ENCODE measurements at regions not wholly inside any gene's neighbourhood (a gene's known extent, or its start where the extent isn't known, plus 50 kb on each side); places are given as distances from the start of the nearest gene placed in this dataset.

DNA sequence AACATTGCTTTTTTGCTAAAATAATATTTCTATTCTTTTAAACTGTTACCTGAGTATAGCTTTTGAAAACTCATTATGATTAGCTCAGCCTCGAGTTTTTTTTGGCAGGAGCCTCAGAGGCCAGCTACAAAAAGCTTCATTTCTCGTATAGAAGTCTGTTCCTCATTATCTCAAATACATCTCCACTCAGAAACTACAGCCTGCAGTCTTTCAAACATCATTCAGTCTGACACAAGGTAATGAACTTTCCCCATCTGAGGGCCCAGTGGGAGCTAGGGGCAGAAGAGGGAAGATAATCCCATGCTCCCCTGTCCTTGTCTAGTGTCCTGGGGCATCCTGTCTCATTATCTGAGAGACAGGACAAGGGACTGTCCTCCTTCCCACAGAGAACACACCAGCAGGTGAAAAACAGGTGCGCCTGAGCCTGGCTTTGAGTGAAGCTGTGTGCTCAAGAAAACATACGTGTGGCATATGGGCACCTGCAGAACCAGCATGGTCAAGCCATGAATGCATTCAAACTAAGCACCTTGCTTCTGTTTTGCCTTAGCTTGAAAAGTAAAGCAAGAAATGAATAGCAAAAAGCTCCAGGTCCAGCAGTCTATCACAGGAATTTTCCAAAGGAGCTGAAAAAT is 247.5 kb downstream of the MREG start:
- no peak for DNase-seq

DNA sequence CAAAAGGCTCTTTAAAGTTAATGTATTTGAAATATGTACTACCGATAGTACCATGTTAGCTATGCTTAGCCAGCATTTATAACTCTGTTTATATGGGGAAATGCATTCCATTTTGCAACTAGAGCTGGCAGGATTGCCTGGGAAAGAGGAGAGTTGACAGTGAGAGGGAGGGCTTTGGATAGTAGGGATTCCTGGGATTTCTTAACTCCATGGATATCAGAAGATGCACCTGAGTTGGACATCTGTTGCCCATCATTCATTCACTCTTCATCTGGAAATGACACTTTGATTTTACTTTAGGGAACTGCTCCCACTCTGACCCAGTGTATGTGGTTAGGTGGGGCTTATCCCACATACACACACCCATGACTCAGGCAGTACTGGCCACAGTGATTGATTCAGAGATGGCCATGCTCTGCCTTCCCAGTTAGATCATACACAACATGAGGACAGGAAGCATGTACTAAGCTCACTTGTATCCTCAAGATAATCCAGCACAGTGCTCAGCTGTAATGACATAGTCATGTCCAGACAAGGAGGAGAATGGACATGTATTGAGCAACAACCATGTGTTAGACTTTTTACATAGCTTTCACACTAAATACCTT is 248.8 kb downstream of the MREG start:
- DNase-seq = no peak

DNA sequence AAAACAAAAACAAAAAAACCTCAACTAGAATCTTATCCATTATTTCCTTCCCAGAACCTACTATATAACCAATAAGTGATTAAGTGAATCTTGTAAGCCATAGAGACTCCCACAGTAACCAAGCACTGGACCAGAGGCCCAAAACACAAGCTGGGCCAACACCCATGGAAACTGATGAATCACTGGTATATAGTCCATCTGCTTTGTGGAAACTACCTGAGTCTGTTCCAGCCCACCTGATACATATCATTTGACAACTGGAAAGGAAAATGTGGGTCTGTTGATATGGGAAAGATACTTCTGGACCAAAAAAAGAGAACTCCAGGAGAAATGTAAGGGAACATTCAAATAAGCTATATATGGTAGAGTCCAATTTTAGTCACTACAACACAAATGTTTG is 252.8 kb downstream of the MREG start:
- DNase-seq = no peak

DNA sequence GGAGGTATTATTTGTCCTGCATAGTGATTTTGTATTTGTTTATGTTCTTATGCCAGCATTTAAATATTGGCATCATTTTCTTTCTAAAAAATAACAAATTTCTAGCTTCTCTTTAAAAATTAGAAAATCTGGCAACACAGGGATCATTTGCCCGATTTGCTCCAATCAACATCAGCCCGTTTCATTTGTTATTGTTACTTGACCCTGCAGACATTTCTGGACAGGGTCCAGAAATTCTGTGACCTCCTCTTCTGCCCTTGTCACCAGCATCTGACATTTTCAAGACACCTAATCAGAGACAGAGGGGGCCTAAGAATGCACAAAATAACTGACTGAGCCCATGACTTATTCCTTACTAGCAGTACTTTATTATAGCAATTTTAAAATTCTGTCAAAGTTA is 253.3 kb downstream of the MREG start:
- DNase-seq = no peak

DNA sequence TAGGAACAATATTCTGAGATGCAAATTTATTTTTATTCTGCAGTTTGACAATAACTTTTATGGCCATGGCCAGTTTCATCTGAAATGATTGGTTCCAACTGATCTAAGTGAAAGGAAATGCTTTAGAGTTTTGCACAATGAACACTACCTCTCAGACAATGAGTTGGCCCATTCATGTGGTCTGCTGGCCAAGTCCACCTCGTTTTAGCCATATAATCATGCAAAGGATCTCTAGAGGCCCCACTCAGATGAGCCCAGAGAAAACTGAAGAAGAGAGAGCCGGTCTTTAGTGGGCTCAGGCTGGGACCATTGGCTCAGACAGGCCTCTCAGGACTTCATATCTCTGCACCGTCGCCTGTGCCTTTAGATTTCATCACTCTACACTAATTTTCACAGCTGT is 254.7 kb downstream of the MREG start:
- no peak for DNase-seq

DNA sequence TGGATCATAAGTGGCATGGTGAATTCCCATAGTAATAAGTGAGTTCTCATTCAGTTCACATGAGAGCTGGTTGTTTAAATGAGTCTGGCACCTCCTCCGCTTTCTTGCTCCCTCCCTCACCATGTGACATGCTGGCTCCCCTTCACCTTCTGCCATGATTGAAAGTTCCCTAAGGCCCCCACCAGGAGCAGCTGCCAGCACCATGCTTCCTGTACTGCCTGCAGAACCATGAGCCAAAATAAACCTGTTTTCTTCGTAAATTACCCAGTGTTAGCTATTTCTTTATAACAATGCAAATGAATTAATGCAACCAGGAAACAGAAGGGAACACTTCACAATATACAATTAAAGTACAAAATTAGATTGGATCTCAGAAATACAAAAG is 257.0 kb downstream of the MREG start:
- no peak for DNase-seq

DNA sequence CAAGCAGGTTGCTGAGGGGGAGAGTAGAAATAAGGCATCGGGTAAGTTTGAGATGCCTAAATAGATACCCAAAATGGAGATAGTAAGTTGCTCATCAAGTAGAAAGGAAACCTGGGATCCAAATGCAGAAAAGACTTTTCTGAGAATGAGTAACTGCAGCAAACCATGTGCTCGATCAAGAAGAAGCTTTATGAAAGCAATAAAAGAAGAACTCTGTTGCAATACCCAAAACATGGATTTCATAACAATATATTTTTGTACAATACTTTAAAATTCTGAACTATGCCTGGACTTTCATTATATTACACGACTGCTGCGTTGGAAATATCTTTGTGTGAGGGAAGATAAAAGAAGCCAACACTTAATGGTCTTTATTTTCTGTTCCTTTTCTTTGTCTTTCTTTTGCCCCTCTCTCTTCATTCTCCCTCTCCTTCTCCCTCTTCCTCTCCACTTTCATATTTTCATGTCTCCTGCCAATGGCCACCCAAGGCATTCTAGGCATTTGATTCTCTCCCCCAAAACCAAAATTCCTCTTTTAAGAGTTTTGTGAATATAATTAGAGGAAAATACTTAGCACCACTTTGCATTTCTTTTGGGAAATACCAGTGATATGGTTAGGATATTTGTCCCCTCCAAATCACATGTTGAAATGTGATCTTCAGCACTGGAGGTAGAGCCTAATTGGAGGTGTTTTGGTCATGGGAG is 257.6 kb downstream of the MREG start:
- DNase-seq = no peak

DNA sequence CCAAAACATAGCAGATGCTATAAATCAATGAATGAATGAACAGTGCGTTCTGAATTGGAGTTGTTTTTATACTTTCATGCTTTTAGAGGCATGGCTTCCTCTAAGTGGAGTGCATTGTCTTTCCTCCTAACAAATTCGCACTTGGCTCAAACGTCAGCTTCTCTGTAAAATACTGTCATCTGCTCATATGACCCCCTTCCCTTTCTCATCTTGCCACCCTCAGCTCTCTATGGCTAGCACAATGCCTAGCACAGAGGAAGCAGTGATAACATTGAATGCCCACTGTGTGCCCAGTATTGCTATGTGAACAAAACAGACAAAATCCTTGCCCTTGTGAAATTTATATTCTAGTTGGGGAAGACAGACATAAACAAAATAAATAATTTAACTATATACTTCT is 258.8 kb downstream of the MREG start:
- no peak for DNase-seq

DNA sequence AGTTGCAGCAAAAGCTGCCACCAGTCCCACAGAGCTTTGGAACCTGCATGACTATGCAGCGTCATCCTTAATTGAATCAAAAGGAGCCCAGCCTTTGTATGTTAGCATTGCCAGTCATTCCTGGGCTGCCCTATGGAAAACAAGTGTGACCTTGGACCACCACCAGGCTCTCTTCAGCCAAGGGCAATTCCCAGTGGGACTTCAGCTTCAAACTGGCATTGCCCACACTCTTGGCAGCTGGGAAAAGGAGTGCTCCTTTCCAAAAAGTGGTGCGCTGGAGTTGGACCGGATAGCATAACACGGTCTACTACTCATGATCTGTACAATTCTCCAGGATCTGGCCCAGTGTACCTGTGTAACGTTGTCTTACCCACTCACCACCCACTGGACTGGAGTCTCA is 259.5 kb downstream of the MREG start:
- no peak for DNase-seq

DNA sequence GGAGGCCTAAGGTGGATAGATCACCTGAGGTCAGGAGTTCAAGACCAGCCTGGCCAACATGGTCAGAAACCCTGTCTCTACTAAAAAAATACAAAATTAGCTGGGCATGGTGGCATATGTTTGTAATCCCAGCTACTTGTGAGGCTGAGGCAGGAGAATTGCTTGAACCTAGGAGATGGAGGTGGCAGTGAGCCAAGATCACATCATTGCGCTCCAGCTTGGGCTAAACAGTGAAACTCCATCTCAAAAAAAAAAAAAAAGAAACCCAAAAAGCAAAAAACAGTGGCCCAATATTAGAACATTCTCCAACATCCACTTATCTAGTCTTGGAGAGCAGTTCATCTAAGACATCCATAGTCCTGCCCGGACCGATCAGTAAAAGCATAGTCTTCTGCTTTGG is 260.4 kb downstream of the MREG start:
- no peak for DNase-seq

DNA sequence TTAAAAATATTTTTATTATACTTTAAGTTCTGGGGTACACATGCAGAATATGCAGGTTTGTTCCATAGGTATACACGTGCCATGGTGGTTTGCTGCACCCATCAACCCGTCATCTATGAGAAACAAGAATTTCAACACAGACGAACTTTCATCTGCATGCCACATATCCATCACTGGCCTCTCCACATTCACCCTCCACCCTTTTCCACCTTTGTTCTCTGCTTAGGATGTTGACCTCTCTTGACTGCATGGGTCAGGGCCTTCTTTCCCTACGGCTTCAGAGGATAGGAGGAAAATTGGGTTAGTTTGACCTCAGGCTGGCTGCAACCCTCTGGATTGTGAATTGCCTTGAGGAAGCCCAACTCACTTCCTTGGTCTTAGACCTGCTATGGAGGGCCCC is 260.9 kb downstream of the MREG start:
- no peak for DNase-seq

DNA sequence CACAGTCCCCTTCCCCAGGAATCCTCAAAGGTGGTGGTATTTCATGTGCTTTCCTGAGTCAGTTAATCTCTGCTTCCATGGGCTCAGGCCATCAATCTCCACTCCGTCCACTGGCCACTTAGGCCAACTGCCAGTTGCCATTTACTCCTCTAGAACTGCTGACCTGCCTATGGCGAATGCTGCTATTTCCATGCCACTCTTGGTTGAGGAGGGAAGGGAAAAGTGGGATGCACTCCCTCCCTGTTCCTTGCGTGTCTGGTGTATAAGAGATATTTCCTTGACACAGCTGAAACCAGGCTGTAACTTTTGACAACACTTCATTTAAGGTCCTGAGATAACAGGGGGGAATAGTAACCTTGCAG is 261.5 kb downstream of the MREG start:
- no peak for DNase-seq

DNA sequence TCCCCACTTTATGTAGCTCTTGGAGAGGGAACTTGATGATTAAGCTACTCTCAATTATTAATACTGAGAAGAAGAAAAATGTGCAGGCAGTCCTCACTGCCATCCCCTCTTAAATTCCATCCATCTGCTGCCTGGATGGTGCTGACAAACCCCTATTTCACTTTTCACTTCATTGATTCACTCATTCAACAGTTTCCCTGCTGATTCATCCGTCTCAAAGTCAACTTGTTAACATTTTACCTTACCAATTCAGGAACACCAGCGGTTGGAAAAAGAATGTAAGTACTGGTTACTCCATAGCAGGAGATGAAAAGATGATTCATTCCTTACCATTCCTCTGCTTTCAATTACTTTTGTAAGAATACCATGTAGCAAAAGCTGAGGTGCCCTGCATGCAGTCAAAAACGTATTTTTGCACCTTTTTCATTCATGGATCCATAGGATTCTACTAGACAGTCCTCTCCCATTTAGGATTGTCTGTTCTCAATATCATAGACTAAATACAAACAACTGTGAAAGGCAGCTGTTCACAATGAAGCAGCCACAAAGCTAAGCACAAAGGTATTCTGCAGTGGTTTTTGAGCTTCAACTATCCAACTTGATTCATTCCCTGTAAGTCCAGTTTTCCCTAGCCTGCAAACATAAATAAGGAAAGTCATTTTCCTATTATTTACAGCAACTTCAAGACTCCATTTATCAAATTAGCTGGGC is 262.0 kb downstream of the MREG start:
- DNase-seq = no peak

DNA sequence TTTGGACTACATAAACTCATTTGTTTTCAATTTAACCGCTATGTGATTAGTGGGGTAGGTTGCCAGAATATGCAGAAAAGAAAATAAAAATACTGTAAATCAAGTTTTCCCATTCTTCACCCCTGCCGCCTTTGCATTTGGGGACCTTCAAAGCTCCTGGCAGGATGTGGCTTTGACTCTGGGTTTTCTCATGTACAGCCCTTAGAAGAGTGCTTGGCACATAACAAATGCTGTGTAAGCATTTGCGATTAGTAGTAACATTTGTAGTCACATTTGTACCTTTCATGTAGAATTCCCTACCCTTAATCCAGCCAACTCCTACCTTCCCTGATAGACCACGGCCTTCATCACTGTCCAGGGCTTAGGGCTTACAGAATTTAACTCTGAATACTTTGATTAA is 262.6 kb downstream of the MREG start:
- DNase-seq = no peak

DNA sequence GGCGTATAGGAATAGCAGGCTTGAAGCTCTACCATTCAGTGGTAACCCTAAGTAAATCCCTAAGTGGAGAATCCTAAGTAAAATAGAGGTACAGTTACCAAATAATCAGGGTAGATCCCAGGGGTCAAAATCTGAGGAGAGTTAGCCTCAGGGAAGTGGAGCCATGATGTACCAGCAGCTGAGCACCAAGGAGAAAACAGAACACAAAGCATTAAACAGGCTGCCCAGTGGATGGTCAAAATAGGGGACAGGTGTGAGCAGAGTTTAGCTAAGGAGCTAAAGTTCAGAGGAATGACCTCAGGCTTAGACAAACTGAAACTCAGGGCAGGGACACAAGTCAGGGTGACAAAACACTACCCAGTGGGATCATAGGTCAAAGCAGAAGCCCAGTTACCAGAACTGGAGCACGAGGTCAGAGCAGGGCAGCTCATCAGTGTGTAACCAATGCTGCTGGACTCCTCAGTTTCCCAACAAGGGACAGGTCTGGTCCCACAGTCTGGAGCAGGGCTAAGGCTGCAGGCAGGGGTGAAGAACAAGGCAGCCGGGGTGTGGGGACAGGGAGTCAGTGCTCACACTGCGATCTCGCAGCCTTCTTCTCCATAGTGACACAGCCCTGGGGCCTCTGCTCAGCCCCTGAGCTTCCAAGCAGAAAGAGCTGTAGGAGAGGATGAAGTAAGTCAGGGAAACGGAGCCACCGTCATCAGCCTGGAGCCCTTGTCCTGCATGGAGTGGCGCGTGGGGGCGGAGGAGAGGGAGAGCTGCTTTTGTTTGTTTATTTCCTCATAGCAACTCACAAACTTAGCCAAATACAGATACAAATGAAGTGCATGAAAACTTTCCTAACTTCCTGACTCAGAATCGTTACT is 264.0 kb downstream of the MREG start:
- peak; percentile 90 for DNase-seq

DNA sequence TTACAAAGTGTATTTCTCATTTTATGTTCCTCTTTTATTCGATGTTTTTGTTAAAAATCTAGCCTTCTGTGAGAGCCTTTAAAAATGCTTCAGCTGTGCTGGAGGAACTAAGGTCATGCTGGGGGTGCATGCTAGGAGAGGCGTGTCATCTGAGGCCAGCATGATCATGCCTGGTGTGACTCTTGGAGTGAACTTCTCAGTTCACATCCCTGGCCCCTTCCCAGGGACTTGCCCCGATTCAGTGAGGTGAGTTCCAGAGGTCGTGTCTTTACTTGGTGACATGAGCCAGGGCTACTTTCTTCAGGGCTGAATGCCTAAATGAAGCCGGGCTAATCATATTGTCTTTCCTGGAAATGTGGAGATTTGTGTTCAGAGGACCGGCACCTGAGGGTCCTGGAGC is 264.9 kb downstream of the MREG start:
- peak; percentile 47 for DNase-seq

DNA sequence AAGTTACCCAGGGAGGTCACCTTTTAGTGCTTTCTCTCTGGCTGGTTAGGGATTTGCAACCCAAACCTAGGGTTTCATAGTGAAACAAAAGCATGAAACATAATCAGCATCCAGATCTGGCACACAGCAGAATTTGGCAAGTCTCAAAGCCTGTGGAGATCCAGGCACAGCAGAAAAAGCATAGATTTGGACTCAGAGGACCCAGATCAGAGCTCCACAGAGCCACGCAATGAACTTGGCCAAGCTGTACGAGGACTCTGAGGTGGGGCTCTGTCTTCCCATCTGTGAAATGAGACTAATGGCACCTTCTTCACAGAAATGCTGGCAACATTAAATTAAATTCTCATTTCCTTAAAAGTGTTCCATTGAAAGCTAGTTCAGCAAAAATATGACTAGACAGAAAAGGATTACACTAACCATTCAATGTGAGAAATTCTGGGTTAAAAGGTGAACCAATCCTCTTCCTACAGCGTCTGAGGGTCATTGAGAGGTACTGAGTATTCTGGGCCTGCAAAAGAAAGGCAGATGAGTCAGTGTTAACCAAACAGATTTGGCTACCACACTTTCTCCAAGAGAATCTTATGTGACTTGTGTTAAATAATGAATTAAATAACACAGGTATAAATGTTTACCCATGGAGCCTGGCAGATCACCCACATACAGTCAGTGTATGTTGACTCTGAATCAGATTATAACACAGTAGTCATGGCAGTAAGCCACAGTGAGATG is 266.3 kb downstream of the MREG start:
- no peak for DNase-seq

DNA sequence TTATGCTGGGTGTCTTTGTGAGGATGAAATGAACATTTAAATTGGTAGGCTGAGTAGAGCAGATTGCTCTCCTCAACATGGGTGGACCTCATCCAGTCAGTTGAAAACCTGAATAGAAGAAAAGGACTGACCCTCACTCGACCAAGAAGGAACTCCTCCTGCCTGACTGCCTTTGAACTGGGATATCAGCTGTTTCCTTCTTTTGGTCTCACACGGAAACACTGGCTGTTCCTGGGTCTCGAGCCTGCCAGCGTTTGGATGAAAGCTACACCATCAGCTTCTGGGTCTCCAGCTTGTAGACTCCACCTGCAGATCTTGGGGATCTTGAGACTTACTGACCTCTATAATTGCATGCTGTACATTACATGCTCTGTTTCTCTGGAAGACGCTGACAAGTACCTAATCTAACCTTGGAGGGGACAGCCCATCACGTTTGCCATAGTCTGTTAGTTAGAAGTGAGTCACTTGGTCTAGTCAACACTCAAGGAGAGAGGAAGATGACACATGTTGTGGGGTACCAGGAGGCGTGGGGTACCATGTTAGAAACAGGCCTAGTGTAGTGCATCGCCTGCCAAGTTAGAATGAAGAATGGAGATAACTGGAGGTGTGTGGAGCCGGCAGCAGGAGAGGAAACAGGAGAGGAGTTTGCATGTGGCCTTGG is 267.0 kb downstream of the MREG start:
- no peak for DNase-seq

DNA sequence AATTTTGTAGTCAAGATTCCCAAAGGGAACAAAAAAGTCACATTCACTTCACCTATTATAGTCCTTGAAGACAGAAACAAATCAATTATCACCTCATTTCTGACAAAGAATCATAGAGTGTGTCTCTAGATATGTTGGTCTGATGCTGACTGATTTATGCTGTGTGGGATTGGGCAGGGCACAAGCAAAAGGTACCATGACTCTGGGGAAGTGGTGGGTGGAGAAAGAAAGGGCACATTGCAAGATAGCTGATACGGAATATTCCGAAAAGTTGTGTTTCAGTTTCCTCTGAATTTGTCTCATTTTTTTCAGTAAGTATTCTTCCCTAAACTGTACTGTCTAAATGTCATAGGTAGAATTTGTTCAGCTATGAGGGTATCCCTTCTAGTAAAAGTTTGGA is 268.0 kb downstream of the MREG start:
- no peak for DNase-seq

DNA sequence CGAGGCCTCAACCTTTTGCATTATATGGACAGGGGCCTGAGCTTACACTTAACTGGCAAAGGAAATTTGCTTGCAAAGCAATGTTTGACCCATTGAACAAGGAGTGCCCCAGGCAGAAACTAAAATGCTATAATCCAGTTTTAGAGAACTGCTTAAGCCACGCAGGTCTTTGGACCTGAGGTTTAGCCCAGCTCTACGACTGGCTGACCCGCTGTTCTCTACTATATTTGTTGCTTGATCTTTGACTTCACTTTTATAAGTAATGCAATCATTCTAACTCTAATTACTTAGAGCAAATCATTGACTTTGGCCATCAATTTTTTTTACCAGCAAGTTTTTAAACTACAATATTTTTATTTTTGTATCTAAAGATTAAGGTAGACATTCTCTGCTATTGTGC is 268.8 kb downstream of the MREG start:
- DNase-seq = no peak

DNA sequence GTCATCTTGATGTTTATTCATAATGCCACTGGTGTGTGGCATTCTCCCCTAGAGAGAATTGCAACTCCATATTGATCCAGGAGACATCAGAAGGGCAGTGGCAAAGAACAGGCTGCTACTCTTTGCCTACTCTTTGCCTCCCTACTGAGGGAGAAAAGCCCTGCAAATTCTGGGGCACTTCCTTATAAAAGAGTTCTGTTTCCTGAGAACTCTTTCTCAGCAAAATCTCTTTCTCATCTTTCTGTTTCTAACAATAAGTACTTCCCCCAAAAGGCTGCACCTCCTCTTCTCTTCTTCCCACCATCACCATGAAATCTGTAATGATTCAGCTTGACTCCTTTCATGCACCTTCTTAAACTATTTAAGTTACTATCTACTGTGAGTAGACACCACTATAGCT is 270.3 kb downstream of the MREG start:
- DNase-seq = no peak

DNA sequence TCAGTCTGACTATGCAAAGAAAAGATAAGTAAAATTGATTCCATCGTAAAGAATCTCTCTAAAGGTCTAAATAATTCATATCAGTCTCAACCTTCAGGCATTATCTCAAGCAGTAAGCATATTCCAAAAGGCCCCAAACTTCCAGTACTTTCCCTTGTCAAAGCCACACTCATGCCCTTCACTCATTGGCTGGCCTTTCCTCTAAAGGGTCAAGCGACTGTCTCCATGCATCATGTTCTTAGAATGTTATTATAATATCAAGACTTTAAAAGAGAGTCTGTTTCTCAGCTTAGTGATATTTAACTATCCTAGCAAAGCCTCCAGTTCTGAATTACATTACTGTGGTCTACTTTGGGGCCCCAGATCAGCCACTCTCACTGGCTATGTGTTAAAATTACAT is 271.3 kb downstream of the MREG start:
- DNase-seq = no peak
